A673 (cell line): ENCODE measurements at regions not wholly inside any gene's neighbourhood (a gene's known extent, or its start where the extent isn't known, plus 50 kb on each side); places are given as distances from the start of the nearest gene placed in this dataset.

Experiments used
- BruUV-seq: library from RNA; stranded (reverse); fragments of 400-500 nt; replicated peaks from 2 replicates; lab custom pipeline; 2021; lab: Mats Ljungman, UMichigan
- CTCF ChIA-PET: fragments of 300-600 bp; sonication (Branson Sonifier 250); formaldehyde crosslinking; loops from one replicate; lab custom pipeline; 2022; ENCODE audit warnings: antibody characterized with exemption; lab: Charles Lee
- POLR2A ChIA-PET: fragments of 300-600 bp; sonication (Branson Sonifier 250); formaldehyde crosslinking; loops from one replicate; lab custom pipeline; 2022; ENCODE audit warnings: antibody characterized with exemption; ENCODE audit not compliant: low non-redundant PET; lab: Charles Lee
- DNase-seq: peaks from one replicate; pipeline ENCODE4 v3.0.0-alpha.2; 2015; ENCODE audit warnings: low spot score
- H3K27ac ChIP-seq: fragments of 200-600 bp; sonication (generic); 2 replicates; pipeline ENCODE4 v1.5.1; 2016; ENCODE audit warnings: mixed run types, low read depth, mild to moderate bottlenecking, mixed read lengths, antibody characterized with exemption, low read length; ENCODE audit not compliant: poor library complexity, severe bottlenecking
- H3K27me3 ChIP-seq: fragments of 200-600 bp; sonication (generic); replicated peaks from 2 replicates; pipeline ENCODE4 v1.6.1; 2017; ENCODE audit warnings: mixed run types, low read depth, mild to moderate bottlenecking, mixed read lengths, antibody characterized with exemption, low read length; ENCODE audit not compliant: insufficient read depth, poor library complexity
- H3K36me3 ChIP-seq: fragments of 200-600 bp; sonication (generic); 2 replicates; pipeline ENCODE4 v1.6.1; 2016; ENCODE audit warnings: mixed run types, mild to moderate bottlenecking, mixed read lengths, antibody characterized with exemption, low read length; ENCODE audit not compliant: insufficient read depth, poor library complexity, severe bottlenecking
- H3K4me1 ChIP-seq: fragments of 200-600 bp; sonication (generic); 2 replicates; pipeline ENCODE4 v1.6.1; 2017; ENCODE audit warnings: mixed run types, mild to moderate bottlenecking, mixed read lengths, antibody characterized with exemption, low read length; ENCODE audit not compliant: insufficient read depth, poor library complexity, severe bottlenecking
- H3K4me3 ChIP-seq: fragments of 200-600 bp; sonication (generic); 2 replicates; pipeline ENCODE4 v1.5.1; 2016; ENCODE audit warnings: low read depth, mixed run types, mild to moderate bottlenecking, mixed read lengths, low read length; ENCODE audit not compliant: poor library complexity, severe bottlenecking
- H3K9me3 ChIP-seq: fragments of 200-600 bp; sonication (generic); 2 replicates; pipeline ENCODE4 v1.6.1; 2016; ENCODE audit warnings: mixed run types, low read depth, mild to moderate bottlenecking, mixed read lengths, antibody characterized with exemption, low read length; ENCODE audit not compliant: poor library complexity, severe bottlenecking
- EZH2 ChIP-seq: fragments of 200-600 bp; sonication (generic); IDR thresholded peaks from 2 replicates; pipeline ENCODE4 v1.6.1; 2017; ENCODE audit warnings: borderline replicate concordance, low read depth, mild to moderate bottlenecking, mixed read lengths, antibody characterized with exemption, low read length; ENCODE audit not compliant: poor library complexity, severe bottlenecking
- intact Hi-C: fragments of 100-400 bp; cut with micrococcal nuclease; formaldehyde crosslinking; loops from one replicate; pipeline ENCODE4 v1.10.0; 2022; ENCODE audit not compliant: unreplicated experiment
- TF ChIP-seq, protein P1 (sequence below): fragments of 300-800, 200-600 bp; sonication (generic); conservative IDR thresholded peaks from 2 replicates; pipeline ENCODE4 v1.5.1; 2017; ENCODE audit warnings: low read depth, mild to moderate bottlenecking, antibody characterized with exemption, low read length, moderate library complexity, mixed read lengths

DNA sequence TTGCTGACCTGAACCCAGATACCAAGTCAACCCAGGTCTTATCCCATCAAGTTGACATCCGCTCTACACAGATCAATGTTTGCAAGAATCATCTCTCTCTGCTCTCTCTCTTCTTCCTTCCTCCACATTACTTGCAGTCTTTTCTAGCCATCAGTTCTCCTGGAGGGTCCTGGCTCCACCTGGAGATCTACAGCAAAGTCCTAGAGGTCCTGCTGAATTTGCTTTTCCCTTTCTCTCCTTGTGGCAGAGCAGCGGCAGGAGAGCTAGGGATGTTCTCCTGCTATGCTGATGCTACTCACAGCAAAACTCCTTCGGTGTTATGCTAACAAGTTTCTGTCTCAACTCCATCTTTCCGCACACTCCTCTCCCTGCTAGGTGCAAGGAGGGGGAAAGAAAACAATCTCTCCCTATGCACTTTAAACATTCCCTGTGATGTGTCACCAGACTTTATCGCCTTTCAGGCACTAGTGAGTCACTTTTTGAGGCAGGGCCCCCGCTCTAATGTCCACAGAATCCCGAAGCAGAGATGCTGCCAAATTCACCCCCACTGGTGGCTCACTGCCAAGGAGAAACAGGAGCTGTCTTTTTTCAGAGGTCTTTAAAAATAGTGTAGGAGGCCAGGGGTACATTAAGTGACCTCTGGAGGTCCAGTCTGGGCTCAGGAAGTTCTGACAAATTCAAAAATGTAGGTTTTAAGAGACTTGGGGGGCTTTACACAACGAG, 62.6 kb downstream of the FAM50B start:
- intact Hi-C loops: no loop called here

DNA sequence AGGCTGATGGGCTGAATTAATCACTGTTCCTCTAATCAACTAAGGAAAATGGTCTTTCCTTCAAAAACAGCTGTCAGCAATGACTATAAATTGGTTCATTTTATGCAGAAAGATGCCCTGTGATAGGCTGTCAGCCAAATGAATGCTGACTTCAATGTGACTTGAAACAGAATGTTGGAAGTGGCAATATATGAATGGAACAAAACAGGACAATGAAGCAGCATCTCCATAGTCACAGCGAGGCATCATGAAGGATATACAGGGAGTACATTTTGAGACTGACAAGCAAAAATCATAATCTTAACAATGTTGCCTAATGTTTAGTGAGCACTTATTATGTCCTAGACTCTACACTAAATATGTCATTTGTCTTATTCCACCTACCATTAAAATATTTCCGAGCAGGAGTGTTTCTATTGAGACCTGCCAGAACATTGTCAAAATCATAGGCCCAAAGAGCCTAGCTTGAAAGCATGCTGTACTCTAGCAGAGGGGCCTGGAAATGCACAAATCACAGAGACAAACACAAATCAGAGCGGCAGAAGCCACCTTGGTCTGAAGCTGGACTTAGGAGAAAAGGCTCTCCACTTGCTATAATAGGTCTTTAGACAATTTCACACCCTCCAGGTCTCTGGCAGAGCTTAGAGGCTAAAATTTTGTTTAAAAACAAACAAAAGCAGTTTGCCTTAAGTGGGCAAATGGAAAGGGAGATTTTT, 63.3 kb downstream of the FAM50B start:
- Histone ChIP-seq H3K27ac (peak overlapping the region; percentile 68), H3K27me3 (no peaks in the 10 kb centered on the region), H3K4me1 (peaks cover 26% of the 10 kb centered on the region), H3K4me3 (no peak overlapping the region), H3K36me3 (no peaks in the 10 kb centered on the region), H3K9me3 (no peaks in the 10 kb centered on the region)
- POLR2A ChIA-PET: no interaction called here
- peak; percentile 68 for DNase-seq
- intact Hi-C loops: no loop called here
- no TSS peak for BruUV-seq
- CTCF ChIA-PET: no interaction called here
- no peak for TF ChIP-seq EZH2
- TF ChIP-seq, protein P1, sequence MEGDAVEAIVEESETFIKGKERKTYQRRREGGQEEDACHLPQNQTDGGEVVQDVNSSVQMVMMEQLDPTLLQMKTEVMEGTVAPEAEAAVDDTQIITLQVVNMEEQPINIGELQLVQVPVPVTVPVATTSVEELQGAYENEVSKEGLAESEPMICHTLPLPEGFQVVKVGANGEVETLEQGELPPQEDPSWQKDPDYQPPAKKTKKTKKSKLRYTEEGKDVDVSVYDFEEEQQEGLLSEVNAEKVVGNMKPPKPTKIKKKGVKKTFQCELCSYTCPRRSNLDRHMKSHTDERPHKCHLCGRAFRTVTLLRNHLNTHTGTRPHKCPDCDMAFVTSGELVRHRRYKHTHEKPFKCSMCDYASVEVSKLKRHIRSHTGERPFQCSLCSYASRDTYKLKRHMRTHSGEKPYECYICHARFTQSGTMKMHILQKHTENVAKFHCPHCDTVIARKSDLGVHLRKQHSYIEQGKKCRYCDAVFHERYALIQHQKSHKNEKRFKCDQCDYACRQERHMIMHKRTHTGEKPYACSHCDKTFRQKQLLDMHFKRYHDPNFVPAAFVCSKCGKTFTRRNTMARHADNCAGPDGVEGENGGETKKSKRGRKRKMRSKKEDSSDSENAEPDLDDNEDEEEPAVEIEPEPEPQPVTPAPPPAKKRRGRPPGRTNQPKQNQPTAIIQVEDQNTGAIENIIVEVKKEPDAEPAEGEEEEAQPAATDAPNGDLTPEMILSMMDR: no peak

More for the DNA sequence above, 62.6 kb downstream of the FAM50B start:
- peak; percentile 80 for DNase-seq
- Histone ChIP-seq H3K27ac (peak overlapping the region; percentile 68), H3K4me1 (peaks cover 26% of the 10 kb centered on the region), H3K36me3 (no peaks in the 10 kb centered on the region), H3K27me3 (no peaks in the 10 kb centered on the region), H3K9me3 (no peaks in the 10 kb centered on the region), H3K4me3 (no peak overlapping the region)
- CTCF ChIA-PET: no interaction called here
- no TSS peak for BruUV-seq
- TF ChIP-seq EZH2: no peak
- TF ChIP-seq, protein P1: no peak
- POLR2A ChIA-PET: interaction anchor here (0.6 kb wide), 1 partner anchor 186 kb away, joined by 3 read pairs; no protein-coding TSS in a partner anchor

DNA sequence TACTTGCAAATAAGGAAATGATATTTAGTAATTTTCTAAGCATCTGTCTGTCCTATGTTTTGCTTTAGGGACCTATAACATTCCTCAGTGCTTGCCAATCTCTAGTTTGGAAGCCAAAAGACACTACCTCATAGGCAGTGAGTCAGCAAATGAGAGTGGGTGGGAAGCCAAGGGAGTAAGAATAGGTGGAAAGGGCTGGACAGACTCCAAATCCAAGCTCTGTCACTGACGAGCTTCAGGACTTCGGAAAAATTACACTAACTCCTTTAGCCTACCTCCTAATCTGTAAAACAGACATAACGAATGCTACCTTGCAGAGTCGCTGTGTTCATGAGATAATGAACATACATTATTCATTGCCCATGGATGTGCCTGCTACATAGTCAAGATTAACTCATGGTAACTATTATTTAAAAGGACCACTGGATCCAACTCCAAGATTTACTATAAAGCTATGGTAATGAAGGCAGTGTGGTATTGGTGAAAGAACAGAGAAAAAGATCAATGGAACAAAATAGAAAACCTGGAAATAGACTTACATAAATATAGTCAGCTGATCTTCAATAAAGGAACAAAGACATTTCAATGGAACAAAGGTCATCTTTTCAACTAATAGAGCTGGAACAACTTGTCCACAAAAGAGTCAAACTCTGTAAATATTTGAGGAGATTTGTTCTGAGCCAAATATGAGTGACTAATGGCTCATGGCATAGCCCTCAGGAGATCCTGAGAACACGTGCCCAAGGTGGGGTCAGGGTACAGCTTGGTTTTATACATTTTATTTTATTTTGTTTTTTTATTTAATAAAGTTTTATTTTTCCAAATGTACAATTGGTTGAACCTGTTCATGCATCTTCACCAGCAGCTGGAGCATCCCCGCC, 64.1 kb downstream of the FAM50B start:
- H3K27ac ChIP-seq: peak overlapping the region; percentile 68
- intact Hi-C loops: no loop called here
- no TSS peak for BruUV-seq
- H3K4me3 ChIP-seq: no peak overlapping the region
- peaks cover 26% of the 10 kb centered on the region for H3K4me1 ChIP-seq
- CTCF ChIA-PET: interaction anchor here (0.6 kb wide), 1 partner anchor 65 kb away, joined by 3 read pairs; the partner anchor contains the start of gene FAM50B
- no peaks in the 10 kb centered on the region for H3K9me3 ChIP-seq
- no peaks in the 10 kb centered on the region for H3K27me3 ChIP-seq
- peak; percentile 82 for DNase-seq
- POLR2A ChIA-PET: no interaction called here
- TF ChIP-seq, protein P1: no peak
- TF ChIP-seq EZH2: no peak
- no peaks in the 10 kb centered on the region for H3K36me3 ChIP-seq
